ENCODE measurements at regions not wholly inside any gene's neighbourhood (a gene's known extent, or its start where the extent isn't known, plus 50 kb on each side); places are given as distances from the start of the nearest gene placed in this dataset.

GRCh38 chr2:180677200-180677599 lies 303.2 kb upstream of the UBE2E3 start:
- TF ChIP-seq CTCF (conservative IDR thresholded peaks at IDR 0.05): no peak
- Mint-ChIP-seq H3K27ac (ENCODE audit: unreplicated experiment) (no peak overlapping the region), H3K27me3 (ENCODE audit: low read depth) (no peaks in the 10 kb centered on the region), H3K9me3 (no peaks in the 10 kb centered on the region), H3K4me3 (no peak overlapping the region), H3K4me1 (peaks cover 7% of the 10 kb centered on the region), H3K36me3 (ENCODE audit: low read depth) (no peaks in the 10 kb centered on the region)
- no peak for DNase-seq (ENCODE audit: low read depth, low spot score)

- no peak overlapping the region for H3K4me3 Mint-ChIP-seq
- H3K9me3 Mint-ChIP-seq: no peaks in the 10 kb centered on the region
- H3K27ac Mint-ChIP-seq (ENCODE audit: unreplicated experiment): no peak overlapping the region
Measured at GRCh38 chr2:180676520-180677025, 303.8 kb upstream of the UBE2E3 start.

GRCh38 chr2:180675170-180675569 lies 305.2 kb upstream of the UBE2E3 start:
- no peak overlapping the region for H3K27ac Mint-ChIP-seq (ENCODE audit: unreplicated experiment)
- DNase-seq (ENCODE audit: low read depth, low spot score): no peak
- TF ChIP-seq CTCF (conservative IDR thresholded peaks at IDR 0.05): no peak
- no peaks in the 10 kb centered on the region for H3K36me3 Mint-ChIP-seq (ENCODE audit: low read depth)
- H3K27me3 Mint-ChIP-seq (ENCODE audit: low read depth): no peaks in the 10 kb centered on the region
- H3K9me3 Mint-ChIP-seq: no peaks in the 10 kb centered on the region
- no peak overlapping the region for H3K4me3 Mint-ChIP-seq
- H3K4me1 Mint-ChIP-seq: peaks cover 7% of the 10 kb centered on the region

More at GRCh38 chr2:180676520-180677025, 303.8 kb upstream of the UBE2E3 start:
- Mint-ChIP-seq H3K36me3 (ENCODE audit: low read depth) (no peaks in the 10 kb centered on the region), H3K27me3 (ENCODE audit: low read depth) (no peaks in the 10 kb centered on the region), H3K4me1 (peaks cover 7% of the 10 kb centered on the region)
- TF ChIP-seq CTCF (conservative IDR thresholded peaks at IDR 0.05): no peak
- DNase-seq (ENCODE audit: low read depth, low spot score): no peak

- Mint-ChIP-seq H3K4me3 (no peak overlapping the region), H3K4me1 (no peaks in the 10 kb centered on the region)
- no peak for TF ChIP-seq CTCF (conservative IDR thresholded peaks at IDR 0.05)
Measured at GRCh38 chr2:180672377-180672776, 308.0 kb upstream of the UBE2E3 start.

GRCh38 chr2:180670302-180671003 lies 310.0 kb upstream of the UBE2E3 start:
- Mint-ChIP-seq H3K9me3 (peaks cover 3% of the 10 kb centered on the region), H3K27me3 (ENCODE audit: low read depth) (no peaks in the 10 kb centered on the region), H3K27ac (ENCODE audit: unreplicated experiment) (no peak overlapping the region), H3K4me1 (no peaks in the 10 kb centered on the region), H3K4me3 (no peak overlapping the region), H3K36me3 (ENCODE audit: low read depth) (no peaks in the 10 kb centered on the region)
- no peak for DNase-seq (ENCODE audit: low read depth, low spot score)
- no peak for TF ChIP-seq CTCF (conservative IDR thresholded peaks at IDR 0.05)

More at GRCh38 chr2:180672377-180672776, 308.0 kb upstream of the UBE2E3 start:
- Mint-ChIP-seq H3K27me3 (ENCODE audit: low read depth) (no peaks in the 10 kb centered on the region), H3K27ac (ENCODE audit: unreplicated experiment) (no peak overlapping the region), H3K36me3 (ENCODE audit: low read depth) (no peaks in the 10 kb centered on the region), H3K9me3 (no peaks in the 10 kb centered on the region)
- DNase-seq (ENCODE audit: low read depth, low spot score): no peak
